ENCODE measurements at regions not wholly inside any gene's neighbourhood (a gene's known extent, or its start where the extent isn't known, plus 50 kb on each side); places are given as distances from the start of the nearest gene placed in this dataset.

DNA sequence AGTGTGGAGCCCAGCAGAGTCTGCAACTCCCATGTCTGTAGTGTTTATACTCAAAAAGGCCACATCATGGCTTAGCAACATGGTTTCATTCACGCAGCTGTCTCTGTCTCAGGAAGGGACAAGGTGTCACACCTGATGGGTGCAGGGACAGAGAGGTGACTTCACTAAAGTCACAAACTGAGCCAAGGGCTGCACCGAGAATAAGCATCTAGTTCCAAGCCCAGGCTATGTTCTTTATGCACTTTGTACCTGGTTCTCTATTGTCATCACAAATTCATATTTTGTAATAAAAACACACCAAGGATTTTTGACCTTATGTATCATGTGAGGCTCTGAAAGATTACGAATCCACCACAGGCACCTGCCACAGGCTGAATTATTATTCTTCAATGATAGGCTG is 64.9 kb upstream of the STK32A start:
- DNase-seq, result no peak

DNA sequence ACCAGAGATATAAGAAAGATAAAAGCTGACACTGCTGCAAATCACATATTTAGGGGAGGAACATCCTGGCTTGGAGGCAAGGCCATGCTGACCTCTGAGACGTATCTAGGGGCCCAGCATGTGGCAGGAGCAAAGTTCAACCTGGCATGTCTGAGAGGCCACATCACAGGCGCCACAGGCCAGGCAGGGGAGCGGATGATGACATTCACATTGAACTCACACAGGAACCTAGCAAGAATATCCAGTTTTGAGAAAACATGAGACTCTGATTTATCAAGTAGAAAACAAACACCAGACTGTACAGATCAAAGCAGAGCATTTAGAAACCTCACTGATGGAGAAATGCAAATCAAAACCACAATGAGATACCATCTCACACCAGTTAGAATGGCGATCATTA is 64.2 kb upstream of the STK32A start:
- DNase-seq, result no peak

DNA sequence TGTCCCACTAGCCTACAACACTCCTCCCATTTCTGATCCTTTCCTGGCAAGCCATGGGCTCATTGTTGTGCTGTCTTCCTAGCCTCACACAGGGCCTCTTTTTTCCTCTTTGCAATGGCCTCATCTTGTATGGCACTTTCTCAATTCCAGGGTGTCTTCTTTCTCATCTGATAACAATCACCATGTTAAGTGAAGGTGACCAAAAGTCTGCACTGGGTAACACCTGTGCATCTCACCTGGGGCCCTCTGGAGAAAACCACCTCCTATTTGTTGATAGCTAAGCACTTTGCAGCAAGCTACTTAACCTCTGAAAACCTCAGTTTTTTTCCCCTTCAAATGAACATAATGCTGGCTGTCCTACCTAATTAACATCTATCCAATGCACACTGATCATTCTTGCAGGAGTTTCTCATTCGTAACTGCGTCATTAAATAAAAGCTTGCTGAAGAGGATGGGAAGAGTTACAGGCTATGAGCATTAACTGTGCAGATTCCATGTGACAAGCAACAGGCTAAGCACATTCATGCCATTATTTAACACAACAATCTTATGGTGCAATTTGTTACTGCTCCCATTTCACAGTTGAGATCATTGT is 60.1 kb upstream of the STK32A start:
- no peak for DNase-seq

DNA sequence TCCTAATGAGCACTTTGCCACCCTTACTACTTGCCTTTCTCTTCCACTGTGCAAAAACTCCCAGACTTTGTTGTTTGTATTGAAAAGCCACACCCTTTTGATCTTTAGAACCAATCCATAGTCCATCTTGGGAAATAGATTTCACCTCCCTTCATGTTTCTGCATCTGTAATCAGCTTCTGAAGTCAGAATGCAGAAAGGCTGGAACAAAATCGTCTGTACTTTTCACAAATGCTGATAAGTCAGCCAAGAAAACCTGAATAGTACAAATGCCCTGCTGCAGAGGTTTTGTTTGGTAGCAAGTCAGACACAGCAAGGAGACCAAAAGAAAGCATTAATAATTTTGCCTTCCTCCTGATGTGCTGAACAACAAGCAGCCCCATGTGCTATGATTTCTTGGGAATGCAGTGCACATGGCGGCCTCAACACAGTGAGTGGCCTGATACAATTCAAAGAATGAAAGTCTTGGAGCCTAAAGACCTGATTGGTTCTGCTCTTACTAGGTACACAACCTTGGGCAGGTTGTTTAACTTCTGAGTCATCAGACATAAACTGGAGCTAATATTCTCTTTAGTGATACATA is 59.2 kb upstream of the STK32A start:
- DNase-seq, result no peak

DNA sequence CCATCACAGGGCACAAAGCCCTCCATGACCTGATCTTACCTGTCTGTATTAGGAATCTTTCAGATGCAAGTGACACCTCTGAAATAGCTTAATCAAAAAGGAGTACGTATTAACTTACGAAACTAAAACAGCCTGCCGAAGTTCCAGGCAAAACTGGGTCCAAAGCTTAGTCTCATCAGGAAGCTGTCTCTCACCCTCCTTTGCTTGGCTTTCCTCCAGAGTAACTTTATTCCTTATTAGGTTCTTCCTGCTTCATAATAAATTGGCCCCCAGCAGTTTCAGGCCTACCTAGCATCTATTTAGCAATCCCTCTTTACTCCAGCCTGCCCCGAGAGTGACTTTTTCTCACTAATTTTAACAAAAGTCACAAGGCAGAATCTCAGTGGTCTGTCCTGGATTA is 58.4 kb upstream of the STK32A start:
- no peak for DNase-seq

DNA sequence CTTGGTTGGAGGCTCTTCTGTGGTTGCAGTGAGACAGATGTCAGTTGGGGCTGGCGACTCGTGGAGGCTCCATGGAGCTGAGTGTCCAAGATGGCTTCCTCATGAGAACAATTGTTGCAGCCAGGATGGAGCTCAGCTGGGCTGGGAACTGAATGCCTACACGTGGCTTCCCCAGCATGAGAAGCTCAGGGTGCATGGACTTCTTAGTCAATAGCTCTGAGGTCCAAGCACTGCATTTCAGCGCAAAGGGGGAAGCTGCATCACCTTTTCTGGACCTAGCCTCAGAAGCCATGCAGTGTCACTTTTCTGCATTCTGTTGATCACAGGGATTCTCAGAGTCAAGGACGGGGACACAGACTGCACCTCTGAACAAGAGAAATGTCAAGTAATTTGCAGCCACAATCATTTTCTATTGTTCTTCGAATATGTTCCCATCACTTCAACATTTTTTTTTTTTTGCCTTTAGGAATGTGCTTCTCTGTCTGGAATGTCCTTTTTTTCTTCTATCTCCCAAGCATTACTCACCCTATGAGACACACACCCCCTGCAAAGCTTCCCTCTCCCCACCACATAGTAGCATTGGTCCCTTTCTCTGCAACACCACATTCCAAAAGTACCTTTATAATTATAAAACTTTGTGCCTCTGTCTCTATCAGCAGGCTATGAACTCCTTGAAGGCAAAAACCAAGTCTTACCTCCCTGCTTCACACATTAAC is 57.5 kb upstream of the STK32A start:
- no peak for DNase-seq

DNA sequence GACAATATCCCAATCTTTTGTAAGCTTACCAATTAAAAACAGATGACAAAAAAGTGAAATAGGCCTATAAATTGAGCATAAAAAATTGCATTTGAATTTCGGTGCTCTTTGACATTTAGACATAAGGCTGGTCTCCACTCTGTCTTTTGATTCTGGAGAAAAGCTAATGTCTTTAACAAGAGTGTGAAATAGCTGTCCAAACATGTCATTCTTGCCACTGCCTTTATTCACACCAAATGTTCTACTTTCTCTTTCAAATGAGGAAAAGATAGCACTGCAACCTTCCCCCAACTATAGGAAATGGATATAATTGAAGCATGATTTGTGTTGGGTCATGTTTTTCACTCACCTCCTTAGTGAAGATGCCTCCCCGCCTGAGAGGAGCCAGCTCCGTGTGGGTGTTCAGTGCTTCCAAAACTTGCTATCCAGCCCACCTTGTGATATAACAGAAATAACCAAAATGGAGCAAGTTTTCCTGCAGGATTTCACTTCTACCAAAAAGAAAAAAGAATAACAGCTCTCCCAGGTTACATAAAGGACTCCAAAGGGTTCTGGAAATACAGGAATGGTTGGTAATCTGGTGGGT is 55.2 kb upstream of the STK32A start:
- DNase-seq, result no peak

DNA sequence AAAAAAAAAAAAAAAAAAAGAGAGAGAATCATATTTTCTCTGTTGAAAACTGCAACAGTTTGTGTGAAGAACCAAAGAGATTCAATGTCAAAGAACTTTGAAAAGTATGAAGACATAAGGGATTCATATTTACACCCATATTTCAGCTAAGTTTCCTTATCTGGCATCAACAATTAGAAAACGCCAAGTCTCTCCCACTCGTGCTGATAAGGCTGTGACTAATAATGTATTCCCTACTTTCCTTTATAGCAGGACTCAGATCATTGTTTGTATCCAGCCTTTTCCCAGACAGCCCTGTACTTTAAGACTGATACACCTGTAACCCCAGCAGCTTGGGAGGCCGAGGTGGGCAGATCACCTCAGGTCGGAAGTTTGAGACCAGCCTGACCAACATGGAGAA is 54.1 kb upstream of the STK32A start:
- no peak for DNase-seq
